Inferior parietal cortex (tissue), 1 donor: ENCODE measurements at regions not wholly inside any gene's neighbourhood (a gene's known extent, or its start where the extent isn't known, plus 50 kb on each side); places are given as distances from the start of the nearest gene placed in this dataset.
A peak's percentile ranks its signal among the peaks of the same experiment; 100 is the strongest.
"Not testable (repeated sequence)": the region's sequence is repeated elsewhere in the genome, so short reads cannot be mapped to it uniquely, and the experiment has no call there.

Experiments used
- DNase-seq: peaks from one replicate; pipeline ENCODE4 v3.0.0-alpha.2; 2016; ENCODE audit errors: extremely low spot score

DNA sequence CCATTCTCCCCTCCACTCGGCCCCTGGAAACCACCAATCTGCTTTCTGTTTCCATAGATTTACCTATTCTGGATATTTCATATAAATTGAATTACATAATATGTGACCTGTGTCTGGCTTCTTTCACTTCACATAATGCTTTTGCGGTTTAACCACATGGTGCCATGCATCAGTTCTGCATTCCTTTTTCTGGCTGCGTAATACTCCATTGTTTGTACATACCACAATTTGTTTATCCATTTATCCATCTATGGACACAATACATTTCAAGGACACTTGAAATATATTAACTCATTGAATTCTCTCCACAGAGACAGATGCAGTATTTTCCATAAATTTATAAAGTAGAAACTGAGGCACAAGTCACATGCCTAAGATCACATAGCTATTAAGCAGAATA, 110.3 kb upstream of the ETV6 start:
- no peak for DNase-seq

DNA sequence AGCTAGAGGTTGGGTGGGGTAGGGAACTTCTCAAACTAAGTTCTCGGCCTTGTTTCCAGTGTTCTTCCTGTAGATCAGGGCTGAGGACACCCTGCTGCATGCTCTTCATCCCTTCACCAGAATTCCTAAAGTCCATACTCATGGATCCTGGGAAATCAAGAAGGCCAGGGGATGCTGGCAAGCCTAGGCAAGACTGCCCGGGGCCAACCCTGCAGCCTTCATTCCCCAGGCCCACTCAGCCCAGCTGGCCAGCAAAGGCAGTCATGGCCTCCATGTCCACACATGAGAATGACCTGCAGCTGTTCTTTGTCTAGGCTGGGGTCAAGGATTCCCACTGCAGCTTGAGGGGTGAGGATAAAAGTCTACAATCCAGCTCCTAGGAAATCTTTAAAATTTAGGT, 109.3 kb upstream of the ETV6 start:
- no peak for DNase-seq

DNA sequence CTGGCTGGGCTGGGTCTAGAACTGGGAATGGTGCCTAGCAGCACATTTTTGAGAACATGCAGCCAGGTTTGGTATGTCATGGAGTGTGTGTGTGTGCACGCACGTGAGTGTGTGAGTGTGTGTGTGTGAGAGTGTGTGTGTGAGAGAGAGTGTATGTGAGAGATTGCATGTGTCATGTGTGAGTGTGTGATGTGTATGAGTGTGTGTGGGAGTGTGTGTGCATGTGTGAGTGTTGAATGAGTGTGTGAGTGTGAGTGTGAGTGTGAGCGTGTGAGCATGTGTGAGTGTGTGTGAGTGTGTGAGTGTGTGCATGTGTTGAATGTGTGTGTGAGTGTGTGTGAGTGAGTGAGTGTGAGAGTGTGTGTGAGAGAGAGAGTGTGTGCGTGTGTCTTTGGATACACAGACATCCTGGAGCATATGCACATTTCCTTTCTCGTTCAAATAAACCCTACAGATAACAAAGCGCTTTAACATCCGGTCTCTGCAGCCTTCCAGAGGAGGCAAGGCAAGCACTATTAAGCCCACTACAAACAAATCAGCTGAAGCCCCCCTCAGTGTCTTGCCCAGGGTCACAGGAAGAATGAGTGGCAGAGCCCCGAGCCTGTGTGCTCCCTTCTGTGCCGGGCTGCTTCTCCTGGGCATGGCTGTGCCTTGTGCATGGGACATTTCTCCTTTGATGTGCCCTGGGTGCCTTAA, 108.7 kb upstream of the ETV6 start:
- DNase-seq = no peak

DNA sequence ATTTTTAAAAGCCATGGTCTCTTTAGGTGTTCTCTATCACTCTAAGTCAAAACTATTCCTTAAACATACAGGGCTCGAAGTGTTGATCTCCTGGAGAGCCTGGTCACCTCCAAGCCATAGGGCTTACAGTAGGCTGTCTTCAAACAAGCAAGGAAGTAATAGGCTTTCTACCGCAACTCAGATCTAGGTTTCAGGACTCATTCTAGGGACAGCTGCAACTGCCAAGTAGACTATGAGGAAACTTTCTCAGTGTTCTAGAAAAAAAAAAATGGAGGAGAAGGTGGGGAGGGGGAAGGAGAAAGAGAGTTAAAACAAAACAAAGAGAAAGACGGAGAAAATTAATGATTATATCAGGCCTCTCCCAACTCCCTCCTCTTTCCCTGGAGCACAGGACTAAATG, 106.9 kb upstream of the ETV6 start:
- no peak for DNase-seq

DNA sequence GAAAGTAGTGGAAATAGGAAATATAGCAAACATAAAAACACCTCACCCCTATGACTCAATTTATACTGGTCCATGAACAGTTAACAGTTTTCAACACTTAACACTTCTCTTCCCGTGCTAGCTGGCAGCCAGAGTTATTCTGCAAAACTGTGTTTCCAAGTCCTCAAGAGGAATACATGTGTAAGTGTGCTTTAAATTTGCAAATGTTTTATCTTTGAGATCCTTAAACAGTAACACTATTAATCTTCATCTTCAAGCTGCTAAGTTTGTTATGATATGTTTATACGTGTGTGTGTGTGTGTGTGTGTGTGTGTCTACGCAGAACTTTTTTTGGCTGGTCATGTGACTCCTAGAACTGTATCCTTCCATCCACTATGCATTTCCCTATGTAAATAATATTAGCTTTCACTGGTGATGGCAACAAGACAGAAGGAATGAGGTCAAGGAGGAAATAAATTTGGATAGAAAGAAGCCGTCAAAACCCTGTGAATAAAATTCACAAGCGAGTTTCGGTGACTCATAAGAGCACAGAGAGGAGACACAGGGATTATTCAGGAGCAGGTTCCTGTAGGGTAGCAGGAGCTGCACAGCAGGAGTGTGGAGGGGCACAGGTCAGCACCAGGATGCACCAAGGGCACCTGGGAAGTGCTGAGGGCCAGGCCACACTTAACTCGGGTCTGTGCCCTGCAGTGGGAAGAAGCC, 105.9 kb upstream of the ETV6 start:
- no peak for DNase-seq

DNA sequence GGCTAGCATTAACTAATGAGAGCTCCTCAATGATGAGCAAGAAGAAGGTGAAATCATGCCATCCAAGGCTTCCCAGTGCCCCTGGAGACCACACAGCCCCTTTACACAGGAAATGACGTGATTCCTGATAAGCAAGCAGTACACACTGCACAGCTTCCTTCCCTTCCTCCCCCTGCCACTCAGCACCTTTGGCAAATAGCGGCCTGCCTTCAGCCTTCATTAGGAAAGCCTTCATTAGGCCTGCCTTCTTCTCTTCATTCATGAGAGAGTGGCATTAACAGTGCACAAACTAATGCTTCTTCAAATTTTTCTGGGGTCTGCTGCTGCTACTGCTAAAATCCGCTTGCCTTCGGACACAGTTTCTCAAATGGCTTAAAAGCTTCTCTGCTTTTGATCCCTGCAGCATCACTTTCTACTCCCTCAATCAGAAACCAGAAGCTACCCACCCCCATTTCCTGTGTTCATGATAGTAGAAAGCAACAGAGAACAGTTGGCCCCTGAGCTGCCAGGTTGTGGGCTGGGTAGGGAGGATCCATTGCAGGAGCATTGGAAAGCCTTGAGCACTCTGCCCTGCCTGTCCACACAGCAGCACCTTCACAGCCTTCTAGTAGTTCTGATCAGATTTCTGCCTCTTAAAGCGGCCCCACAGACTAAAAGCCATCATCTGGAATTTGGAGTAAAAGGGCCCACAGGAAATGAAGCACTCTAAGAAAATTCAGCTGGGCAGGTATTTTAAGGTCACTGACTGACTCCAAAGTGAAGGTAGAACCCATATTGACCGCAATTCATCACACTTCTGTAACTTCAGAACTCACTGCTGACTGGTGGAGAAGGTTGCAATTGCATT, 103.8 kb upstream of the ETV6 start:
- no peak for DNase-seq

DNA sequence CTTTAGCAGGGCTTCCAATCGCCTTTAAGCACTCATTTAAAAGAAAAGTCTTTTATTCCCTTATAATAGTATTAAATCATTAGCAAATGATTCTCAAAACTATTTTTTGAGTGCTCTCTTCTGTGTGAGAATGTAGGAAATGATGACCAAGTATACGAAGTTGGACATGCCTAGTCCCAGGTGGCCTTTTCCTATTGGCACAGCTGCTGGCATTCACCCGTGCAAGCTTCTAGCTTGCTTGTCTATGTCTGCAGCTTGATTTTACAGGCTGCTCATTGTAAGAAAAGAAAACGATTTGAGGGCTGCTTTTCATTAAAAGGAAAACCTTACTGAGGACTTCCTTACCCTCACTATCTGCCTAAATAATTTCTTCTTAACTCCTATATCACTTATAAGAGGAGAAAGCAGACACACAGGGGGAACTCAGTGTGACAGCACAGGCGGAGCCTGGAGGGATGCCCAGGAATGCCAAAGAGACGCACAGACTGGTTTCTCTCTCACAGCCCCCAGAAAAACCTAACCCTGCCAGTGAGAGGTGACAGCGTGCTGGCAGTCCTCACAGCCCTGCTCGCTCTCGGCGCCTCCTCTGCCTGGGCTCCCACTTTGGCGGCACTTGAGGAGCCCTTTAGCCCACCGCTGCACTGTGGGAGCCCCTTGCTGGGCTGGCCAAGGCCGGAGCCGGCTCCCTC, 102.7 kb upstream of the ETV6 start:
- peak; percentile 25 for DNase-seq

DNA sequence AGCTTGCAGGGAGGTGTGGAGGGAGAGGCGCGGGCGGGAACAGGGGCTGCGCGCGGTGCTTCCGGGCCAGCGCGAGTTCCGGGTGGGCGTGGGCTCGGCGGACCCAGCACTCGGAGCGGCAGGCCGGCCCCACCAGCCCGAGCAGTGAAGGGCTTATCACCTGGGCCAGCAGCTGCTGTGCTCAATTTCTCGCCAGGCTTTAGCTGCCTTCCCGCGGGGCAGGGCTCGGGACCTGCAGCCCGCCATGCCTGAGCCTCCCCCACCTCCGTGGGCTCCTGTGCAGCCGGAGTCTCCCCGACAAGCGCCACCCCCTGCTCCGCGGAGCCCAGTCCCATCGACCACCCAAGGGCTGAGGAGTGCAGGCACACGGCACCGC, 102.2 kb upstream of the ETV6 start:
- not testable (repeated sequence) for DNase-seq

DNA sequence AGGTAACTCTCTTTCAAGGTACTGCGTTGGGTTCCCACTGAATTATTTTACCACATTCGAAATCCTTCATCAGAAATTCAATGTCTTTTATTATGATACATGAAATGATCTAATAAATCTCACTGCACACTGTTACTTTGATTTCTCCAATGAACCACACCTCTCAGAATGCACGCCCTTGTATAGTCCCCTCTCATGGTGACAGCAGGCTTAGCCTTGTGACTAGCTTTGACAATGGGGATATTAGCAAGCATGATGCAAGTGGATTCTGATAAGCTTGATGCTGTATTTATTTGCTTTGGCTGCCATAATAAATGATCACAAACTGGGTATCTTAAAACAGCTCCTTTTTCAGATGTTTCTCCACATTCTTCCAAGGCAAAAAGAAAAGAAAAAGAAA, 100.4 kb upstream of the ETV6 start:
- no peak for DNase-seq

DNA sequence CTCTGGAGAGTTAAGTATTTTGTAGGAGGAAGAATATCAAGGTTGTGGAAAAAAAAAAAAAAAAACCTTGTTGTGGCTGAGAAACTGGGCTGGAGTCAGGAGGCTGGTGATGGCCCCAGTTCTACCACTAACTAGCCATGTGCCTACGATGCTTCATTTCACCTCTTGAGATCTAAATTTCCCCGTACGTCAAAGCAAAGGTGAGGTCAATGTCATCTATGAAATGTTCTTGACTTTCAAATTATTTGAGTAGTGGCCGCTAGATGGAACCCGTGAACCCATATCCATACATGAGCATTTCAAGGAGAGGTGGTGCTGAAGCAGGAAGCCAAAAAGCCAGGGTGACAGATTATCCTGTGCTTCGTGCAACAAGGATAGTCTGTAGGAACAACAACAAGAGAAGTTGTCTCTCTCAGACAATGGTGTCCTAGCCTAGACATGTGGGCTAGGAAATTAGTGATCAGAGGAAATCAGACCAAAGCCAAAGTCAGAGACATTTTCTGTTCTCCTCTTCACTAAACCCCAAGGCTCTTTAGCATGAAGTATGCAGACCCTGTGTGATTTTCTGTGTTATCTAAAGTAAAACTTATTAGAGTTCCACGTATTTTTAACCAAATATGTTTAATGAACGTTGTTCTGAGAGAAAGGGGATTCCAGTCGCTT, 95.5 kb upstream of the ETV6 start:
- peak; percentile 70 for DNase-seq

DNA sequence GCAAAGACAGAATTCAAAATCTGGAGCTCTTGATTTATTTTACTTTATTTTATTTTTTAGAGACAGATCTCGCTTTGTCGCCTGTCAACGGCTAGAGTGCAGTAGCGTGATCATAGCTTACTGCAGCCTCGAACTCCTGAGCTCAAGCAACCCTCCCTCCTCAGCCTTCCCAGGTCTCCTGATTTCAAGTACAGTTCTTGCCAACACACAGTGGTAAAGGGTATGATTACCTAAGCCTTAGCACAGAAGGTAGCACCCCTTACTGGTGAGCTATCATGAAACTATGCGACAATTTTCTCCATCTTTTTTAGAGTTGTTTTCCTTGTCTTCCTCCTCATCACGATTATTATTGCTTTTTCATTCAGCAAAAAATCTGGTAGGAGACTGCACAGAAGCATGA, 94.3 kb upstream of the ETV6 start:
- no peak for DNase-seq

DNA sequence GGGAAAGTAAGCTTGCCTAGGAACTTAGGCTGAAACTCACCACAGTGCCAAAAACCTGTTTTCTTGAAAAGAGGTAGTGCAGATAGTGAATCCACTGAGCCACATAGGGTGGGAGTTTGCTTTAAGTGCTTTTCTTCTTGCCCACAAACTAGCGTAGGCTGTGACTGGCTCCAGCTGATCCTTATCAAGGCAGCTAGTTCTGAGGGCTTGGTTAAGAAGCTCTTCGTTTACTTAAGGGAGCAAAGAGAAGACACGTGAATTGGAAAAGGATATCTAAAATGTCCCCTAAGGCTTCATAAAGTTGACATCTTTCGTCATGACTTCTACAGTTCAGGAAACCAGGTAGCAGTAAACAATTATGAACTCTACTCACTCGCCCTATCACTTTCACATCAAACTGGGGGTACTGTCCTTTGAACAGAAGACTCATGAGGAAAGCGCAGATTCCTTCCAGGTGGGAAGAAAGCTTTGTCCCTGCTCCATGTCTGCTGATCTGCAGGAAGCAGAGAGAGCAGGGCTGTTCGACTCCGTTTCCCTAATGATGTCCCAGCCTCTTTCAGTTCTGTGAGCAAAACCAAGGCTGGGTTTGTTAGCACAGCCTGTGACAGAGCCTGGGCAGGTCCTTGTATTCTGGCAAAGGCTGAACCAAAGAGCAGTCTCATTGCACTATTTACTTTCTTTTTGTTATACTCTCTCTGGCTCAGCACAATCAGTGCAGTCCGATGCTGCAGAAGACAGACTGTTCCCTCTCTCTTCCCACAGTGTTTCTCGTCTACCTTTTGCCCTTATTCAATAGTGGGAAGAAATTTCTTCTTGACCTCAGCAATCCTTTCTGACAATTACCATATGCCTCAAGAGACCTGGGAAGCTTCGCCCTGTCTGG, 93.5 kb upstream of the ETV6 start:
- DNase-seq = no peak

DNA sequence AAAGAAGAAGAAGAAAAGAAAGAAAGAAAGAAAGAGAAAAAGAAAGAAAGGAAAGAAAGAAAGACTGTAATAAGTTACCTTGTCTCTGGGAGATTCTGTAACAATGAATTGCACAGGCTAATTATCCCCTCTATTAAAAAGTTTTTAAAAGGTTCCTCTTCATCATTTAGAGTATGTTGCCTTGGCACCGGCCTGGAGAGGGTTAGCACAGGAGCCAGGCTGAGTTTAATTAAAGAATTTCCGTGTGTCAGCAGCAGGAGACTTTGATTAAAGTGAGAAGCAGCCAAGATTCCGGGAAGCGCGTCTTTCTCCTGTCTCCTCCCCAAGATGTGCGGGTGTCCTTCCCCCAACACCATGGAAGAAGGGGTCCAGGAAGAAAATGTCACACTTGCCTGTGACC, 92.8 kb upstream of the ETV6 start:
- no peak for DNase-seq

DNA sequence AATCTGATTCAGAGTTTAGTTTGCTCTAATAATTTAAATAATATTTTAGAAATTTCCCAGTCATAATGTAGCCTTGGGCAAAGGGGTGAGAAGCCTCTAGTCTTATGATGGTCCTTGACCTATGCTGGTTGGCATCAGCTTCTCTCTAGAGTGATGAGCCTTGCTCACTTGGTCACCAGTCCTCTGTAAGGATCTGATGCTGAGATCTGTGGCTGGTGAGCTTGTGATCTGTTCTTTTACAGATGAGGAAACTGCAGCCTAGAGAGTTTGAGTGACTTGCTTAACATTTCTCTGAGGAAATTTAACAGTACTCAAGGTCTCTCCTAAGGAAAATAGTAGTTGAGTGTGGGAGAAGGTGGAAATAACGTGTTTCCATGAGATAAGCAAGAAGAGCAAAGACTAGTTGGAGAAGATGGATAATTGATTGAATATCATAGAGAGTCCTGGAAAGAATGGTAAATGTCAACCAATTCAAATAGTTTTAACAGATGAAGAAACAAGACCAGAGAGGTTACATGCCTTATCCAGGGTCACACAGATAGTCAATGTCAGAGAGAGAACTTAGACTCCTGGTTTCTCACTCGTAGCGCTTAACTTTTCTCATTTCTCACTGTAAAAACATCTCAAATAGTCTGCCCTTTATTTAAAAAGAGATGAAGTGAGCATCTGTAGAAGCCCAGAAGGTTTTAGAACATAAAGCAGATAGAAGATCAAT, 89.7 kb upstream of the ETV6 start:
- no peak for DNase-seq

DNA sequence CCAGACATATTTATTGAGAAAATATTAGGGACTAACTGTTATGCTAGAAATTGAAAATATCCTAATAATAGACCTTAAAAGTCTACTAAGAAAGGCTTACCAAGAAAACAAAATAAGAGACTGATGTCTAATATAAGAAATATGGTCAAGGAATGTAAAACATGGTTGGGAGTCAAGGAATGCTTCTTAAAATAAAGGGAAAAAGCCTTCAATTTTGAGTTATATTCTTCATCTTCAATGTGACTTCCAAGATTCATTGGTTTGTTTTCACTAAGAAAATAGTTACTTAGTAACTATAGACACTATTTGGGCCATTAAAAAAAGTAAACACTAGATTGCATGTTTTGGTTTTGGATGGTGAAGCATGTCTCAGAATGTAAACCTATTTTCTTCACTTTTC, 88.1 kb upstream of the ETV6 start:
- no peak for DNase-seq

DNA sequence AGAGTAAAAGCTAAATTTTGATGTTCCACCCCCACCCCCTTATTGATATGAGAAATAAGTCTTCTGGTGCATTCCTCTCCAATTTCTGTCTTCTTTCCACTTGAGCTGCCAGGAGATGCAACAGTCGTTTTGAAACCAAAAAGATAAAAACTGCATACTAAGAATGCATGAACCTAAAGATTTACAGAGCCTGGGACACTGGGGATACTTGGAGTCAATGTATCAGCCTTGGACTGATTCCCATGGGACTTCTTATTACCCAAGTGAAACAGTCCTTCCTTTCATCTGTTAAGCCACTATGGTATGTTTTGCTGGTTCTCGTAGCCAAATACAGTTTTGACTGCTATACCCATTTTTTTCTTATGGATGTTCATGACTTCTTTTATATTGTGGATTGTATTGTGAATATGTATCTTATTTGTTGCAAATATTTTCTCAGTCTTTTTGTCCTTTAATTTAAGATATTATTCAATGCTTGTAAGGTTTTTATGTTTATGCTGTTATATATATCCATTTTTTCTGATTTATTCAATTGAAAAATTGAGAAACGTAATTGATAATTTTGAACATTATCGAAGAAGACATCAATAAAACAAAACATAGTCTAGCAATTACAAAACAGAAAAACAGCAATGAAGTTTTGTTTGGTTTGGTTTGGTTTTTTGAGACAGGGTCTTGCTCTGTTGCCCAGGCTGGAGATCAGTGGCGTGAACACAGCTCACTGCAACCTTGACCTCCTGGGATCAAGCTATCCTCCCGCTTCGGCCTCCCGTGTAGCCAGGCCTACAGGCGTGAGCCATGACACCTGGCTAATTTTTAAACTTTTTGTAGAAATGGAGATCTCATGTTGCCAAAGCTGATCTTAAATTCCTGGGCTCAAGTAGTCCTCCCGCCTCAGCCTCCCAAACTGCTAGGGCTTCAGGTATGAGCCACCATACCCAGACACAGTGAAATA, 85.4 kb upstream of the ETV6 start:
- DNase-seq = no peak

DNA sequence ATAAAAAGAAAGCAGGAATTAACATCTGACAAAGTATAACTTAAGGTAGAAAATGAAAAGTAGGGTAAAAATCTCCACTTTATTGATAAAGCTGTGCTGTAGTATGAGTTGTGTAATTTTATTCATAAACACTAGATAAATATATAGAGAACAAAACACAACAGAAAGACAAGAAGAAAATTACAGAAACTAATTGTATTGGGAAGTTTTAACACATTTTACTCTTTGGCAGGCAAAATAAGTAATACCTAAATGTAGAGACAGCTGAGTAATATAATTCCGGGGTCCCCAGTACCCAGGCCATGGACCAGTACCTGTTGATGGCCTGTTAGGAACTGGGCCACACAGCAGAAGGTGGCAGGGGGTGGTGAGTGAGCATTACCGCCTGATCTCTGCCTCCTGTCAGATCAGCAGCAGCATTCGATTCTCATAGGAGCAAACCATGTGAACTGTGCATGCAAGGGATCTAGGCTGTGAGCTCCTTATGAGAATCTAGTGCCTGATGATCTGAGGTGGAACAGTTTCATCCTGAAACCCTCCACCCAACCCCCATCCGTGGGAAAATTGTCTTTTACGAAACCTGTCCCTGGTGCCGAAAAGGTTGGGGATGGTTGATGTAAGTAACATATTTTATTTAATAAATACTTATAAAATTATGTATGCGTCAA, 84.4 kb upstream of the ETV6 start:
- no peak for DNase-seq

DNA sequence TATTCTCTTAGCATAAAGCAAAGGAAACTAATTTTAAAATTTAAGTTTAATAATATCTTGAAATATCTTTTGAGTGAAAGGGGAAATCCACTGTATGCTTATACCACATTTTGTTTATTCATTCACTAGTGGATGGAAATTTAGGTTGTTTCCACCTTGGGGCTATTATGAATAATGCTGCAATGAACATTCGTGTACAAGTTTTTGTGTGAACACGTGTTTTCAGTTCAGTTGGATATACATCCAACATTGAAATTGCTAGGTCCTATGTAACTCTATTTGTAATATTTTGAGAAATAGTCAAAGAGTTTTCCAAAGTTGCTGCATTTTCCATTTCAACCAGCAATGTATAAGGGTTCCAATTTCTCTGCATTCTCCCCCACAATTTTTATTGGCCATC, 83.7 kb upstream of the ETV6 start:
- DNase-seq = no peak
